Testis (tissue), 2 donors: ENCODE measurements at regions not wholly inside any gene's neighbourhood (a gene's known extent, or its start where the extent isn't known, plus 50 kb on each side); places are given as distances from the start of the nearest gene placed in this dataset.

Experiments used
- POLR2A ChIP-seq: fragments of 450-650 bp; IDR thresholded peaks from one replicate; pipeline ENCODE4 v1.6.1; 2017; ENCODE audit warnings: antibody characterized with exemption, mild to moderate bottlenecking, moderate library complexity
- TF ChIP-seq, protein P1 (sequence below), 3 experiments: fragments of 450-650 bp in 2 of 3; fragments of 200-600 bp in 1 of 3; sonication (generic) in 1 of 3; IDR thresholded peaks; one replicate each; pipeline ENCODE4 v1.5.1; 2016 to 2019; ENCODE audit warnings: antibody characterized with exemption in 3 of 3, mild to moderate bottlenecking in 2 of 3, moderate library complexity in 1 of 3

DNA sequence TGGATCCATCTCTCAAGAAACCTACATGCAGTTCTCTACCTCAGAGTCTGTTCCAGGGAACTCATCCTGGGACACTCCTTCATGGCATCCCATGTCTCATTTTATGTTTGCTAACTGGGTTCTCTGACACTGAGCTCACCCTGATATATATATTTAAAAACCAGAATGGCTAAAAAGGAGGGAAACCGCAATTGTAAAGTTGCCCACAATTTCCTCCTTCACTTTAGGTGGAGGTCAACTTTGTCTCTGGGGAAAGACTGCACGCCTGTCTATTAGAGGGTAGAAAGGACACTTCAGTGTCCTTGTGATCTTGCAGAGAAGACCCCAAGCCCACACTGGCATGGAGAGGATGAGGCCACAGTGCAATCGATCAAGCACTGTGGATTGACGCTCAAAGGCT lies 131.7 kb downstream of the TEX36 start:
- TF ChIP-seq, protein P1, sequence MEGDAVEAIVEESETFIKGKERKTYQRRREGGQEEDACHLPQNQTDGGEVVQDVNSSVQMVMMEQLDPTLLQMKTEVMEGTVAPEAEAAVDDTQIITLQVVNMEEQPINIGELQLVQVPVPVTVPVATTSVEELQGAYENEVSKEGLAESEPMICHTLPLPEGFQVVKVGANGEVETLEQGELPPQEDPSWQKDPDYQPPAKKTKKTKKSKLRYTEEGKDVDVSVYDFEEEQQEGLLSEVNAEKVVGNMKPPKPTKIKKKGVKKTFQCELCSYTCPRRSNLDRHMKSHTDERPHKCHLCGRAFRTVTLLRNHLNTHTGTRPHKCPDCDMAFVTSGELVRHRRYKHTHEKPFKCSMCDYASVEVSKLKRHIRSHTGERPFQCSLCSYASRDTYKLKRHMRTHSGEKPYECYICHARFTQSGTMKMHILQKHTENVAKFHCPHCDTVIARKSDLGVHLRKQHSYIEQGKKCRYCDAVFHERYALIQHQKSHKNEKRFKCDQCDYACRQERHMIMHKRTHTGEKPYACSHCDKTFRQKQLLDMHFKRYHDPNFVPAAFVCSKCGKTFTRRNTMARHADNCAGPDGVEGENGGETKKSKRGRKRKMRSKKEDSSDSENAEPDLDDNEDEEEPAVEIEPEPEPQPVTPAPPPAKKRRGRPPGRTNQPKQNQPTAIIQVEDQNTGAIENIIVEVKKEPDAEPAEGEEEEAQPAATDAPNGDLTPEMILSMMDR (IDR thresholded peaks at IDR 0.05), result no peak
- TF ChIP-seq POLR2A, result no peak
